ENCODE measurements at regions not wholly inside any gene's neighbourhood (a gene's known extent, or its start where the extent isn't known, plus 50 kb on each side); places are given as distances from the start of the nearest gene placed in this dataset.
"Not testable (repeated sequence)": the region's sequence is repeated elsewhere in the genome, so short reads cannot be mapped to it uniquely, and the experiment has no call there.

- no peaks in the 10 kb centered on the region for H3K27me3 ChIP-seq
- H3K27ac ChIP-seq = no peak overlapping the region
- no peak for ATAC-seq (ENCODE audit: low FRiP score in 2 of 2)
- no peaks in the 10 kb centered on the region for H3K4me1 ChIP-seq
- TF ChIP-seq CTCF (IDR thresholded peaks at IDR 0.05) = no peak
- TF ChIP-seq EP300 (IDR thresholded peaks at IDR 0.05) = no peak
- no peak for TF ChIP-seq POLR2A (IDR thresholded peaks at IDR 0.05)
- no peak for TF ChIP-seq POLR2AphosphoS5 (IDR thresholded peaks at IDR 0.05)
- no peak overlapping the region for H3K4me3 ChIP-seq
- no peaks in the 10 kb centered on the region for H3K9me3 ChIP-seq
- 96 to 98% methylated on average over 3 of the region's 3 CpGs for WGBS, 2 donors
- H3K36me3 ChIP-seq = no peaks in the 10 kb centered on the region
- DNase-seq = no peak
Measured at GRCh38 chr12:28090835-28091234, 99.4 kb upstream of the CCDC91 start.

- no peaks in the 10 kb centered on the region for H3K9me3 ChIP-seq
- H3K27me3 ChIP-seq = no peaks in the 10 kb centered on the region
- no peak overlapping the region for H3K4me3 ChIP-seq
- H3K36me3 ChIP-seq = no peaks in the 10 kb centered on the region
- TF ChIP-seq EP300 (IDR thresholded peaks at IDR 0.05) (no peak), CTCF (IDR thresholded peaks at IDR 0.05) (no peak), POLR2AphosphoS5 (IDR thresholded peaks at IDR 0.05) (no peak), POLR2A (IDR thresholded peaks at IDR 0.05) (no peak)
- no peak for ATAC-seq (ENCODE audit: low FRiP score in 2 of 2)
- no peaks in the 10 kb centered on the region for H3K4me1 ChIP-seq
- no peak for DNase-seq
- no peak overlapping the region for H3K27ac ChIP-seq
- WGBS, 2 donors = 92 to 94% methylated on average over 4 of the region's 4 CpGs
Measured at GRCh38 chr12:28092396-28092795, 97.9 kb upstream of the CCDC91 start.

GRCh38 chr12:28096649-28097048, 93.6 kb upstream of the CCDC91 start:
- Histone ChIP-seq H3K27me3 (no peaks in the 10 kb centered on the region), H3K27ac (no peak overlapping the region), H3K36me3 (no peaks in the 10 kb centered on the region), H3K9me3 (no peaks in the 10 kb centered on the region), H3K4me3 (no peak overlapping the region), H3K4me1 (no peaks in the 10 kb centered on the region)
- 83% methylated on average over 2 of the region's 2 CpGs for WGBS, 2 donors
- ATAC-seq (ENCODE audit: low FRiP score in 2 of 2) (no peak), DNase-seq (no peak)
- TF ChIP-seq EP300 (IDR thresholded peaks at IDR 0.05) = no peak
- no peak for TF ChIP-seq POLR2AphosphoS5 (IDR thresholded peaks at IDR 0.05)
- no peak for TF ChIP-seq POLR2A (IDR thresholded peaks at IDR 0.05)
- TF ChIP-seq CTCF (IDR thresholded peaks at IDR 0.05) = no peak

GRCh38 chr12:28097221-28097620, 93.0 kb upstream of the CCDC91 start:
- 86 to 92% methylated on average over 3 of the region's 3 CpGs for WGBS, 2 donors

GRCh38 chr12:28099245-28099644, 91.0 kb upstream of the CCDC91 start:
- DNase-seq; H3K36me3 ChIP-seq; H3K27ac ChIP-seq; ATAC-seq (ENCODE audit: low FRiP score in 2 of 2); H3K27me3 ChIP-seq; H3K4me1 ChIP-seq; H3K4me3 ChIP-seq; H3K9me3 ChIP-seq: not testable (repeated sequence)
- WGBS, 2 donors = 84 to 89% methylated on average over 2 of the region's 2 CpGs

More at GRCh38 chr12:28097221-28097620, 93.0 kb upstream of the CCDC91 start:
- Histone ChIP-seq H3K9me3 (no peaks in the 10 kb centered on the region), H3K4me3 (no peak overlapping the region), H3K4me1 (no peaks in the 10 kb centered on the region), H3K27me3 (no peaks in the 10 kb centered on the region), H3K27ac (no peak overlapping the region), H3K36me3 (no peaks in the 10 kb centered on the region)
- no peak for ATAC-seq (ENCODE audit: low FRiP score in 2 of 2)
- no peak for DNase-seq
- no peak for TF ChIP-seq POLR2AphosphoS5 (IDR thresholded peaks at IDR 0.05)
- TF ChIP-seq POLR2A (IDR thresholded peaks at IDR 0.05) = no peak
- TF ChIP-seq CTCF (IDR thresholded peaks at IDR 0.05) = no peak
- no peak for TF ChIP-seq EP300 (IDR thresholded peaks at IDR 0.05)

Data from upper lobe of left lung (tissue), 6 donors.